ENCODE measurements at regions not wholly inside any gene's neighbourhood (a gene's known extent, or its start where the extent isn't known, plus 50 kb on each side); places are given as distances from the start of the nearest gene placed in this dataset.
"Not testable (repeated sequence)": the region's sequence is repeated elsewhere in the genome, so short reads cannot be mapped to it uniquely, and the experiment has no call there.

DNA sequence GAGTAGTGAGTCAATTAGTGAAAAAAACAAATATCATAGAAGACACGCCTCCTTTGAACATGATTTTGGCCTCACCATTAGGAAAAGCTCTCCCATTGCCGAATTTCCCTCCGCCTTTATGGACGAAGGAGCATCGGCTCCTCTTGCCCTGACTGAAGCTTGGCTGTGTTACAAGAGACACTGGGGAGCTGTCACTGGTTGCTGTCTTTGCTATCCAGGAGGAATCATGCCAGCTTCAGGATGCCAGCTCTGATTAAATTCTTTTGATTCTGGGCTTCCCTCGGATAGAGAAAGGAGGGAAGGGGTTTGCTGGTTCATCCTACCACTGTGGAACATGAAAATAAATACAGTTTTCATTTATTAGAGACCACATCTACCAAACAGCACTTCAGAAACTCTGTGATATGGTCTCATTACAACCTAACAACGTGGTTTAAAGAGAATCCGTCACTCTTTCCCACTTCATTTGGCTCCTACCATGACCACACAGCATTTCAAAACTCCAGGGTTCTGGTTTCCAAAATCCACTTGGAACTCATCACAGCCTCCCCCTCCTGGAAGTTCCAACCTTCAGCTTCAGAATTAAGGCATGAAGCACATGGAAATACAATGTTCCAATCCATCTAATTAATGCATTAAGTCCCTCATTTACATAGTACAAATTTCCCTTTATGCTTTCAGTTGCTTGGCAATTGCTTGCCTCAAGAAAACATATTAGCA, 446.0 kb downstream of the EFNB2 start:
- DNase-seq (ENCODE audit: low spot score), result no peak
- intact Hi-C loops (cut with DNase I), result no loop called here

DNA sequence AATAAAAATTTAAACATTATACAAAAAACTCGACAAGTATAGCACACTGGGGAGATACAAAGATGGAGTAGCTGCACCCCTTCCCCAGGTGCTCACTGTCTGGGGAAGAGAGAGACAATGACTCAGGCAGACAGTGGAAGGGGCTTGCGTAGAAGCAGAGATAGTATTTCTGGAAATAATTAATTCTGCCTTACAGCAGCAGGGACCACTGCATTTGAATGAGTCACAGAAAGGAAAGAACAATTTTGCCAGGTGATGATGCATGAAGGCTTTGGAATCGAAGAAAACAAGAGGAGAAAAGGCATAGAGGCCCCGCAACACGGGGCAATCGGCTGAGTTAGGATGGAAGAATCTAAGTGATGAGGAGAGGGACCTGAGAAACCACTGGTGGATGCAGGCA, 447.4 kb downstream of the EFNB2 start:
- no peak for DNase-seq (ENCODE audit: low spot score)
- intact Hi-C loops (cut with DNase I), result no loop called here

DNA sequence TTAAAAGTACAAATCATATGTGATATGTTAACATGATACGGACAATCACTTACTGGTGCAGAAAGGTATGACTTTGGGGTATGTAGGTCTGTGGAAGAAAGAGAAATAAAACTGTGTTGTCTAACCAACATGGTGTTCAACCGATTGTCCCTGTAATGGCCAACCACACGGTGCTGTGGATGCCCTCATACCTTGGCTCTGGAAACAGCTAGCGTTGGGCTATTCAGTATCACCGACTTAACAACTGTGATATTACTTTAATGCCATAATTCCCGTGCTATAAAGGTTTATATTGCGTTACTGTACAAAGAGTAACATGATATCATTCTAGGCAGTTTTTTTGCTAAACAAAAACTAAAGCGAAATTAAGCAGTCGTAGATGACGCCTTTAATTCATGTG, 448.3 kb downstream of the EFNB2 start:
- intact Hi-C loops (cut with DNase I), result no loop called here

DNA sequence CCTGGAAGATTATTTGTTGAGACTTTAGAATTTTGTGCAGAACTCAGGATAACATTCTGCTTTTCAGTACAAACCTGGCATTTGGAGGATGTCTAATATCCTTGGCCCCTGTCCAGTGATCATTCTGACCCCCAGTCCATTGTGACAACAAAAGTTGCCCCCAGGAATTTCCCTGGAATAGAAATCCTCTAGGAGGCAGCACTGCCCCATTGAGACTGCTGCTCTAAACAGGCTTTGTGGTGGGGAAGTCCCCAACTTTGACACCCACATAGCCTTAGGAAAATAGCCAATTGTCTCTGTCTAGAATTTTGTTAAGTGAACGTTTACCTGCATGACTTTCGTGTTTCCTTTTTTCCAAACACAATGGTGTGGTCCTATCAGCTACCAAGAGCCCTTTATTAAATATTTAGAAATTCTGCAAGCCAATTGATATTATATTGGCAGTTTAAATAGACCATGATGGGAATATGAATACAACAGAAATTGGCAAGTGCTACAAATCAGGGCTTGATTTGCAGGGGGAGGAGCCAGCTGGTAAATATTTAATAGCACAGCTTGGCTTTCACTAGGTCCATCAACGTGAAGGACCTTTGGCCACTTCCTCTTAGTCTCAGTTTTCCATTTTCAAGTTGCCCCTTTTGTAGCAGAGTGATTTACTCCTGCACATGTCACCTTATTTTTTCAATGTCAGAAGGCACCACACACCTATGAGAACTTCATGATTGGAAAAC, 451.7 kb downstream of the EFNB2 start:
- intact Hi-C loops (cut with DNase I), result loop anchor here (5.0 kb wide), 2 partner anchors 449 to 1039 kb away; no protein-coding TSS in a partner anchor
- no peak for DNase-seq (ENCODE audit: low spot score)

More for the DNA sequence above, 448.3 kb downstream of the EFNB2 start:
- DNase-seq (ENCODE audit: low spot score), result no peak

- intact Hi-C loops (cut with DNase I), result loop anchor here (5.0 kb wide), 2 partner anchors 451 to 1041 kb away; no protein-coding TSS in a partner anchor
- not testable (repeated sequence) for DNase-seq (ENCODE audit: low spot score)
Observed at GRCh38 chr13:106081221-106081620, 454.2 kb downstream of the EFNB2 start.

DNA sequence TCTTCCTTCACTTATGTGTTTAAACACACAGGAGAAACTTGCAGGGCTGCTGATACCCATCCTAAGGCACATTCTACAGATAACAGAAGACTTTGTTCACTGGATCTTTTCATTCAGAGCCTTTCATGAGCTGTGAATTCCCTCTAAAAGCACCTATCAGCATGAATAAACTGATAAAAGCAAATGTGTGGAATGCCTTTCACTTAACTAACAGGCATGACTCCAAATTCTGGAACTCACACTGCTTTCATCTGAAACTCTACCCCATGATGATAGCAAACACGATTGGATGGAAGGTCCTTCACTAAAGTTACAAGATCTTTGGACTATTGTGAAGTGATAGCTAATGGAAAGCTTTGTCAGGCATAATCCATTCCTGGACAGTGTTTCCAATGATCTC, 457.3 kb downstream of the EFNB2 start:
- intact Hi-C loops (cut with DNase I), result no loop called here
- no peak for DNase-seq (ENCODE audit: low spot score)

DNA sequence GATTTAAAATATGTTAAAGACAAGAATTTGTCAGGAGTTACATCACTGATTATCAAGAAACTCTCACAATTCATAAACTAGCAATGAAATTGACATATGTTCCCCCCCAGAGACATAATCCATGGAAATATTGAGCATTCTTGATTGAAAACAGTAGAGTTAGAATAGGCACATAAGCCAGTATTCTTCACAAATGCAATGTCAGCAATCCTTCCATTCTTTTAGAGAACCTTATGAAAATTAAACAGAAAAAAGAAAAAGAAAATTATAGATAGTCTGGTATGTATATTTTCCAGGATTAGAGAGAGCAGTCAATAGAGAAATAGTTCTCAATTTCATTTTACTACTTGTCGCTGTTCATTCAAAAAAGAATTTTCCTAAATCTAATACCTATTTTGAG, 458.4 kb downstream of the EFNB2 start:
- intact Hi-C loops (cut with DNase I), result no loop called here
- no peak for DNase-seq (ENCODE audit: low spot score)

DNA sequence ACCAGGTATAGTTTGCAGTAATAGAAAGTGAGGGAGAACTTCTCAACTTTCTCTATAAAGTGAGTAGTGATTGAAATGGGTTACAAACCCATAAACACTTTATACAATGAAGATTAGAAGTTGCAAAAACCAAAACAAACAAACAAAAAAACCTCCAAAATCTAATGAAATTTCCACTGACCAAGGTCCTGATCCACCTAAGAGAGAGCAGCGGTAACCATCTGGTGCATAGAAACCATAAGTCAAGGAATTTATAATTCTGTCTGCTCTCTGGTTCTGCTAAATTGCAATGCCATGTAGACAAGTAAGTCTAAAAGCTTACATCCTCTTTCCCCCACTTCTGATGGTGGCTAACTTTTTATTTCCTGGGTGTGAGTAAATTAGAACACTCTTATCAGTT, 463.4 kb downstream of the EFNB2 start:
- intact Hi-C loops (cut with DNase I), result no loop called here
- DNase-seq (ENCODE audit: low spot score), result no peak

DNA sequence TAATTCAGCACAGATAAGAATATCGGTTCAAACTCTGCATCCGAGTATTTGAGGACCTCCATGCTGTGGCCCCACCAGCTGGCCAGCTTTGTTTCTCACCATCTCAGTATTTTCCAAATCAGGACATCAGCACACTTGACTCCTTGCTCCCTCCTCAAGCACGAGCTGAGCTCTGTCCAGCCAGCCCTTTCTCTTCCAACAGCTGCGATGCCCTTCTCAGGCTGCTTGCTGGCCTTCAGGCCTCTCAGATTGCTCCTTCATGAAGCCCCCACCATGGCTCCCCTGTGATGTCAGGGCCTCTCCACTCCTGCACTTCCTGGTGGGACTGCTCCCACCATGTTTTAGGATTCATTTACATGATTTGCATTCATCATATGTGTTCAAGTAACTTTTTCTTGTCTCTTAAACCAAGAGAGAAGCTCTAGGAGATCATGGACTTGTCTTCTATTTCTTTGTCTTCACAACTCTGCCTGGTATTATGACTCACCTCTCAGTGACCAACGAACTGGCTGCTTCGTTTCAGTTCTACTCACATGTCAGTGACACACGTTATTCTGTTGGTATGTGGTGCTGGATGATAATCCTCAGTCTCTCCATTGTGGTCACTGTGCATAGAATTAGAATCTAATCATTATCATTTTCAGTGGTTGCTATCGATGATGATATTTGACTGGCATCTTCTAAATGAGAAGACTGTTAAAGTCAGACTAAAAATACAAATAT, 471.7 kb downstream of the EFNB2 start:
- intact Hi-C loops (cut with DNase I), result no loop called here
- no peak for DNase-seq (ENCODE audit: low spot score)

GRCh38 chr13:106061781-106062180, 473.7 kb downstream of the EFNB2 start:
- intact Hi-C loops (cut with DNase I), result no loop called here
- no peak for DNase-seq (ENCODE audit: low spot score)

DNA sequence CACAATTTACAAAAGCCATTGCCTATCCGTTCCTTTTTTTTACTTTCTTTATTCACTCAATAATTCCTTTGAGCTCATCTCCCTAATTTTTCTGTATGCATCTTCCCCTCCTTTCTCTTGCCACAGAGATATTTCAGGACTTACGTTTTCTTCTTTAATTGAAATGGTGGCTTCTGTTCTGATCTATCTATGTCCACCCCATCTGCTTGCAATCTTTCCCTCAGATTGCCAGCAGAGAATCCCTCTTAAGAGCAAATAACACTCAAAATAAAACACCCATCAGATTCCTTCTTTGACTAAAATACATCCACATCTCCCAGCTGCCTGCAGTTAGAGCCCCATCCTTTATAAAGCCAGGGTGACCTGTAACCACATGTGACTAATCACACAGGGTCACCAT, 478.6 kb downstream of the EFNB2 start:
- intact Hi-C loops (cut with DNase I), result no loop called here
- no peak for DNase-seq (ENCODE audit: low spot score)

GRCh38 chr13:106052200-106052767, 483.2 kb downstream of the EFNB2 start:
- intact Hi-C loops (cut with DNase I), result no loop called here
- no peak for DNase-seq (ENCODE audit: low spot score)

DNA sequence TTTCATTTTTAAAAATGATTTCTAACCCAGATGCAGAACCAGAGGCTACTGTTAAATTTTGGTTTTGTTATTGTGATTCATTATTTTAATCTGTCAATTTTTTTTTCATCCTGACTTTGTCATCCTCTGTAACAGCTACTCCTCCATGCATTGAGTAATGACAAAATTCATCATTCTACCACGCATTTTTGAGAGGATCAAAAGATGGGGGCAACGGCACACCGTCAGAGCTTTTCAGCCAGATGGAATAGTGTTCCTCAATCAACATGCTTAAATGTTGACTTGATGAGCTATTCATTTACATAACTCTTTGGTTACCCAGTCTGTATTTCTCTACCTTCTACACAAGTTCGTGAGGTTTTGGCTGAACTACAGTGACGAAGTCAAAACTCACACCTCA, 486.3 kb downstream of the EFNB2 start:
- no peak for DNase-seq (ENCODE audit: low spot score)
- intact Hi-C loops (cut with DNase I), result no loop called here

DNA sequence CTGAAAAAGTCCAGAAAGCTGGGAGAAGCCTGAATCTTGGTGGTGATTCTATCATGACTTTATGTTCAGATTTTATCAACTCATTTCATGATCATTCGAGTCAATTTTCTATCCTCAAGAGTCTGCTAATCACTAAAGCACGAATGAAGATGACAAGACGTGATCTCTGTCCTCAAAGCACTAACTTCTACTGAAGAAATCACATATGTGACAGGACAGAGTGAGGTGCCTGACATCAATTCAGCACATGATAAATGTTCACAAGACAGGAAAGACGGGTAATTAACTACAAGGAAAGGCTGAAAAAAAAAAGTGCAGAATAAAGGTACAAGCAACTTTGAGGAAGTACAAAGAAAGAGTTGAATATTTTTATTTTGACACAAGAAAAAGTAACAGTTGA, 487.1 kb downstream of the EFNB2 start:
- no peak for DNase-seq (ENCODE audit: low spot score)
- intact Hi-C loops (cut with DNase I), result no loop called here

GRCh38 chr13:106047859-106048258, 487.6 kb downstream of the EFNB2 start:
- DNase-seq (ENCODE audit: low spot score), result no peak
- intact Hi-C loops (cut with DNase I), result no loop called here

DNA sequence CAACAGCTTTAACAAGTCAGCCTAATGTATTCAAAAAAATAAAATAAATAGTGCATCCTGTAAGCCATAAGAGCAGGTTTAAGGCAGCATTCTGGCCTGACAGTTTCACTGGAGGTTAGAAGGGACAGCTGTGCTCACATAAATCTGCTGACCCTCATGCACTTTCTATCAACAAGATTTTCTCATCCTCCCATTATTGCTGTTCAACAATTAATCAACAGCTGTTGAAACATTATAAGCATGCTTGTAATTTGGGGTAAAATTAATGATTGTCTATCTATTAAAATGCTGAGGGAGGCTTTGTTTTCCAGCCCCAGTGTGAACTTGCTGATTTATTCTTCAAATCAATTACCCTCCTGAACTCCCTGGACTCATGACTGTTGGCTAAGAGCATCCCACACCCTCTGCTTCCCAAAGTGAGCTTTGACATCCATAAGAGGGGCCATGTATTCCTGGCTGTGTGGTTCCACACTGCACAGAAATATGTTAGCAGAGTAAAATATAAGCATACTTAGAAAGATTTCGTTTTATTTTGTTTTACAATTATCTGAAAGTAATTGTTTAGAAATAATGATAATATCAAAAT, 492.4 kb downstream of the EFNB2 start:
- DNase-seq (ENCODE audit: low spot score), result no peak
- intact Hi-C loops (cut with DNase I), result no loop called here

- intact Hi-C loops (cut with DNase I), result no loop called here
- no peak for DNase-seq (ENCODE audit: low spot score)
Observed at GRCh38 chr13:106041445-106041844, 494.0 kb downstream of the EFNB2 start.

DNA sequence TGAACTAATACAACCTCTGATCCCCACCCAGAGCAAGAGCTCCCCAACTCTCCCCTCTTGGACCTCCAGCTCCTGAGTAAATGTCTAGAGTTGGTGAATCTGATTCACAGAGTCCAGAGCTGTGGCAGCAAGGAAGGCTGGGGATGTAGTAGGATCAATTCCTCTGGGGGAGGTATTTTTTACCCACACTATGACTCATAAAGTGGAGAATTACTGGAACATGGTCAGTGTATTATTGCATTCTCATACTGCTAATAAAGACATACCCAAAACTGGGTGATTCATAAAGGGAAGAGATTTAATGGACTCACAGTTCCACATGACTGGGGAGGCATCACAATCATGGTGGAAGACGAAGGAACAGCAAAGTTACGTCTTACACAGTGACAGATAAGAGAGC, 496.7 kb downstream of the EFNB2 start:
- intact Hi-C loops (cut with DNase I), result no loop called here

GRCh38 chr13:106036870-106037269, 498.6 kb downstream of the EFNB2 start:
- no peak for DNase-seq (ENCODE audit: low spot score)
- intact Hi-C loops (cut with DNase I), result no loop called here

More for the DNA sequence above, 496.7 kb downstream of the EFNB2 start:
- DNase-seq (ENCODE audit: low spot score), result no peak

DNA sequence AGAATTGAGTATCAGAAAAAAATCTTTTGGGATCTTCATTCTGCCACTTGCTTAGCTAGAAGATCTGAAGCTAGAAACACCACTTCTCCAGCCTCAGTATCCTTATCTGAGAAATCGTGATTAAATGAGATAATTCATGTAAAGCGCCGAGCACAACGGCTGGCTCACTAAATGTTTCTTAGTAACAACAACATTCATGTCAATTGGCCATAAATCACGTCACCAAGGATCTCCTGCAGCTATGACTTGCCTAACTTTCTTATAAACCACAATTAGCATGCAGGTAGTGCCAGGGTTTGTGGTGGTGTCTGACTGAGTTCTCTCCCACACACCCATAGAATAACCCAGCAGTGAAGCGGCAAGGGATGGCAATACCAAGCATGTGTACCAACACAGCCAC, 501.3 kb downstream of the EFNB2 start:
- intact Hi-C loops (cut with DNase I), result no loop called here
- DNase-seq (ENCODE audit: low spot score), result no peak

All from cardiac septum (tissue), 1 donor.